ENCODE measurements at regions not wholly inside any gene's neighbourhood (a gene's known extent, or its start where the extent isn't known, plus 50 kb on each side); places are given as distances from the start of the nearest gene placed in this dataset.

DNA sequence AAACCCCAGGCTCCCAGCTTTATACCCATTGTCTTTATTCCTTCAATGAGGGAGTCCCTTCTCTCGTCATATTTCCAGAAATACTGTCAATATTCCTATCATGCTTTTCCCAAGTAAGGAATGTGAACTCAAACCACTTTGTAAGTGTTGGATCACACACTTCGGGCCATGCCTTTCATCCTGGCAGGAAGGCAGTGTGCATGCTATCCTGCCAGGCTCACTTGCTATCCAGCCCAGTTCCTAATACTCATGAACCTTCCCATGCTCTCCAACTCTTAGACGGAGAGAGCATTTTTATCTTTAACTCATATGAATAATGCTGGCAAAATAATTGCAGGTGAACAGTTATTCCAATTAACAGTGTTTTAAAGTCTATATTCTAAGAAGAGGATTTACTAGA, 639.9 kb upstream of the ACO1 start (continued):
- TF ChIP-seq, protein P1, sequence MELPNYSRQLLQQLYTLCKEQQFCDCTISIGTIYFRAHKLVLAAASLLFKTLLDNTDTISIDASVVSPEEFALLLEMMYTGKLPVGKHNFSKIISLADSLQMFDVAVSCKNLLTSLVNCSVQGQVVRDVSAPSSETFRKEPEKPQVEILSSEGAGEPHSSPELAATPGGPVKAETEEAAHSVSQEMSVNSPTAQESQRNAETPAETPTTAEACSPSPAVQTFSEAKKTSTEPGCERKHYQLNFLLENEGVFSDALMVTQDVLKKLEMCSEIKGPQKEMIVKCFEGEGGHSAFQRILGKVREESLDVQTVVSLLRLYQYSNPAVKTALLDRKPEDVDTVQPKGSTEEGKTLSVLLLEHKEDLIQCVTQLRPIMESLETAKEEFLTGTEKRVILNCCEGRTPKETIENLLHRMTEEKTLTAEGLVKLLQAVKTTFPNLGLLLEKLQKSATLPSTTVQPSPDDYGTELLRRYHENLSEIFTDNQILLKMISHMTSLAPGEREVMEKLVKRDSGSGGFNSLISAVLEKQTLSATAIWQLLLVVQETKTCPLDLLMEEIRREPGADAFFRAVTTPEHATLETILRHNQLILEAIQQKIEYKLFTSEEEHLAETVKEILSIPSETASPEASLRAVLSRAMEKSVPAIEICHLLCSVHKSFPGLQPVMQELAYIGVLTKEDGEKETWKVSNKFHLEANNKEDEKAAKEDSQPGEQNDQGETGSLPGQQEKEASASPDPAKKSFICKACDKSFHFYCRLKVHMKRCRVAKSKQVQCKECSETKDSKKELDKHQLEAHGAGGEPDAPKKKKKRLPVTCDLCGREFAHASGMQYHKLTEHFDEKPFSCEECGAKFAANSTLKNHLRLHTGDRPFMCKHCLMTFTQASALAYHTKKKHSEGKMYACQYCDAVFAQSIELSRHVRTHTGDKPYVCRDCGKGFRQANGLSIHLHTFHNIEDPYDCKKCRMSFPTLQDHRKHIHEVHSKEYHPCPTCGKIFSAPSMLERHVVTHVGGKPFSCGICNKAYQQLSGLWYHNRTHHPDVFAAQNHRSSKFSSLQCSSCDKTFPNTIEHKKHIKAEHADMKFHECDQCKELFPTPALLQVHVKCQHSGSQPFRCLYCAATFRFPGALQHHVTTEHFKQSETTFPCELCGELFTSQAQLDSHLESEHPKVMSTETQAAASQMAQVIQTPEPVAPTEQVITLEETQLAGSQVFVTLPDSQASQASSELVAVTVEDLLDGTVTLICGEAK (IDR thresholded peaks at IDR 0.05): no peak
- TF ChIP-seq, protein P1 (CRISPR knock-in tag; IDR thresholded peaks at IDR 0.05): no peak

DNA sequence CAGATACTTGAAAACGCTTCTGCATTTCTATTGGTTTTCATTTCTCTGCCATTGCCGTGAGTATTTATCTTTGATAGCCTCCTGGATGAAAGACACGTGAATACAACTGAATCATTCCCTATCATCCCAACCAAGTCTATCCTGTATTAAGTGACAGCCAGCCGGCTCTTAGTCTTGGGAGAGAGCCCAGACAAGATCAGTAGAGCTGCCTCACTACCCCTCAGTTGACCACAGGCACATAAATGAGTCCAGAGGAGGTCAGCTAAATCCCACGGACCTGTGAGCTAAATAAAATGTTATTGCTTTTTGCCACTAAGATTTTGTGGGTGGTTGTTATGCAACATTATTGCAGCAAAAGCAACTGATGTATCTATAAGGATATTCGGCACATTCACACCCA, 639.0 kb upstream of the ACO1 start:
- DNase-seq (ENCODE audit: extremely low read depth in 1 of 4, low spot score in 3 of 4) (no peak), FAIRE-seq (no peak), ATAC-seq (no peak)
- H3K4me1 ChIP-seq (replicated peaks in 1 of 2; ENCODE audit: control insufficient read depth in 2 of 2, insufficient read depth in 2 of 2, low read length in 2 of 2): no peaks in the 10 kb centered on the region
- 0% methylated on average over 4 of the region's 6 CpGs for WGBS (ENCODE audit: insufficient coverage, low coverage, missing lambda C conversion rate)
- H4K20me1 ChIP-seq (replicated peaks; ENCODE audit: control insufficient read depth, insufficient read depth, low read length): no peaks in the 10 kb centered on the region
- H3K36me3 ChIP-seq (ENCODE audit: control insufficient read depth, insufficient read depth, low read length): no peaks in the 10 kb centered on the region
- no TSS peak for BruUV-seq (replicated peaks)
- TF ChIP-seq BRD9 (IDR thresholded peaks at IDR 0.05; ENCODE audit: low read depth, partially characterized antibody) (no peak), TBP (optimal IDR thresholded peaks at IDR 0.05; ENCODE audit: low read depth, low read length) (no peak), SMAD1 (IDR thresholded peaks at IDR 0.05; ENCODE audit: low read depth, low read length, partially characterized antibody) (no peak), DIDO1 (tag; IDR thresholded peaks at IDR 0.05; ENCODE audit: low read depth) (no peak), XRCC5 (IDR thresholded peaks at IDR 0.05; ENCODE audit: low read depth, low read length) (no peak)
- no peak overlapping the region for H3K27ac ChIP-seq (ENCODE audit: extremely low read depth, low read depth, low read length)
- no peaks in the 10 kb centered on the region for H3K9me3 ChIP-seq (replicated peaks; ENCODE audit: control insufficient read depth, insufficient read depth, low read depth, low read length)
- ChIA-PET CTCF (ENCODE audit: low intra/inter-chr PET ratio) (no interaction called here), POLR2A (no interaction called here)
- H3K9ac ChIP-seq (ENCODE audit: insufficient read depth in 1 of 2, low read depth in 2 of 2, low read length in 2 of 2): no peak overlapping the region
- no peaks in the 10 kb centered on the region for H3K9me1 ChIP-seq (ENCODE audit: control insufficient read depth, insufficient read depth, low read length)
- no peak overlapping the region for H3K4me2 ChIP-seq (ENCODE audit: insufficient read depth, low read length)
- no peaks in the 10 kb centered on the region for H3K27me3 ChIP-seq (ENCODE audit: control insufficient read depth in 2 of 2, insufficient read depth in 2 of 2, low read length in 2 of 2)
- no peaks in the 10 kb centered on the region for H3K79me2 ChIP-seq (ENCODE audit: control insufficient read depth, insufficient read depth, low read length)
- intact Hi-C loops (cut with micrococcal nuclease) (no loop called here), in situ Hi-C loops (cut with MboI) (no loop called here)
- H3K4me3 ChIP-seq: no peak overlapping the region
- H2AFZ ChIP-seq (ENCODE audit: low read depth, low read length): no peak overlapping the region

Data from K562 (cell line).